Colonic mucosa (tissue), 4 donors: ENCODE measurements at regions not wholly inside any gene's neighbourhood (a gene's known extent, or its start where the extent isn't known, plus 50 kb on each side); places are given as distances from the start of the nearest gene placed in this dataset.

Source experiments
- DNase-seq: peaks from one replicate; pipeline ENCODE4 v3.0.0-alpha.2; 2020
- H3K27ac ChIP-seq: fragments of 200-600 bp; one replicate; pipeline ENCODE4 v1.8.0; 2021
- H3K27me3 ChIP-seq: fragments of 200-600 bp; one replicate; pipeline ENCODE4 v1.8.0; 2021
- H3K36me3 ChIP-seq: fragments of 200-600 bp; one replicate; pipeline ENCODE4 v1.8.0; 2021
- H3K4me1 ChIP-seq: fragments of 200-600 bp; one replicate; pipeline ENCODE4 v1.8.0; 2021; ENCODE audit warnings: mild to moderate bottlenecking
- H3K4me3 ChIP-seq: fragments of 200-600 bp; one replicate; pipeline ENCODE4 v1.8.0; 2021
- H3K9ac ChIP-seq, 2 donors: one replicate each; pipeline ENCODE4 v1.7.0; 2013; ENCODE audit warnings: control low read depth in 2 of 2, low read depth in 2 of 2, low read length in 2 of 2
- H3K9me3 ChIP-seq: fragments of 200-600 bp; one replicate; pipeline ENCODE4 v1.8.0; 2021
- CTCF ChIP-seq: fragments of 200-600 bp; IDR thresholded peaks from one replicate; pipeline ENCODE4 v1.8.0; 2022; ENCODE audit warnings: antibody characterized with exemption, mild to moderate bottlenecking
- intact Hi-C: fragments of 100-400 bp; cut with DNase I; formaldehyde crosslinking; loops from one replicate; pipeline ENCODE4 v1.14.1; 2022
- donor health status: healthy.
- donor health status: DM: no; HTN: no; CAD: no.
- donor health status: DM: no; HTN: no; CAD: no.

DNA sequence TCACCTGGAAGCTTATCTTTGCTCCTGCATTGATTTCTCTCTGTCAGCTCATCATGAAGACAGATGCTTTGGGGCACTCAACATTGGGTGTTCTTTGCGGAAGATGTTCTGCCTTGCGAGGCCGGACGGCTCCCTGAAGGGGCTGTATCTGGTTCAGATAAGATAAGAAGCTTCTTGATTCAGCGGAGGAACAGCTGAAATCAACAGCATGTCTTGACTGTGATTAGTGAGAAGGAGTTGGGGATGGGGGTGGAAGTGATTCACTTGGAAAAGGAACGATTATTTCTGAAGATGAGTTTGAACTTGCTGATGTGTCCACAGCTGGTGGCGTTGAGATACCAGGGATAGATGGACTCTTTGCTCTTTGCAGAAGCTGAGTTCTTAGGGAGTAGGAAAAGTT, 126.9 kb upstream of the WSCD1 start:
- H3K9ac ChIP-seq = no peak overlapping the region
- intact Hi-C loops = no loop called here

DNA sequence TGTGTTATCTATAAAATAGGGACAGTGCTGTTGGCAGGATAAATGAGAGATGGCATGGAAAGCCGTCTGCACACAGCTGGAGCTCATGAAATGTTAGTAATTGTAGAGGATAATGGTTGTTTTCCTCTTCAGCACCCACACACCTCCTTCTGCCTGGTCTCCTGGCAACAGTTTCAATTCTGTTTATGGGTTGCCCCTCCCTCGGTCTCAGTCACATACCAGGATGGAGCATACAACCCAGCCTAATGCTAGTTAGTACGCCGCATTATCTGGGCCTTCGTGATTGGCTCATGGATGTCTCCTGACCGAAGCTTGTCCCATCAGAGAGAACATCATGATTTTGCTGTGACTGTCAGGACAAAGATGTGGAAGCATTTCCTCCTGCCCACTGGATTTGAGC, 126.2 kb upstream of the WSCD1 start:
- H3K9me3 ChIP-seq = no peaks in the 10 kb centered on the region
- no peak for TF ChIP-seq CTCF
- H3K36me3 ChIP-seq = no peaks in the 10 kb centered on the region
- H3K9ac ChIP-seq = no peak overlapping the region
- intact Hi-C loops = no loop called here
- no peak for DNase-seq
- H3K4me3 ChIP-seq = no peak overlapping the region
- H3K27me3 ChIP-seq = no peaks in the 10 kb centered on the region
- H3K4me1 ChIP-seq = no peaks in the 10 kb centered on the region
- no peak overlapping the region for H3K27ac ChIP-seq

More for the DNA sequence above, 126.9 kb upstream of the WSCD1 start:
- Histone ChIP-seq H3K36me3 (no peaks in the 10 kb centered on the region), H3K27ac (no peak overlapping the region), H3K27me3 (no peaks in the 10 kb centered on the region), H3K4me1 (no peaks in the 10 kb centered on the region), H3K4me3 (no peak overlapping the region), H3K9me3 (no peaks in the 10 kb centered on the region)
- TF ChIP-seq CTCF = no peak
- DNase-seq = no peak

- Histone ChIP-seq H3K36me3 (no peaks in the 10 kb centered on the region), H3K4me3 (no peak overlapping the region), H3K27ac (no peak overlapping the region), H3K4me1 (no peaks in the 10 kb centered on the region), H3K27me3 (no peaks in the 10 kb centered on the region), H3K9ac (no peak overlapping the region), H3K9me3 (no peaks in the 10 kb centered on the region)
- no peak for TF ChIP-seq CTCF
- intact Hi-C loops = no loop called here
- DNase-seq = no peak
These were observed 122.4 kb upstream of the WSCD1 start for GRCh38 chr17:5947701-5948180.

GRCh38 chr17:5948811-5949210, 121.4 kb upstream of the WSCD1 start:
- Histone ChIP-seq H3K27me3 (no peaks in the 10 kb centered on the region), H3K9ac (no peak overlapping the region), H3K4me3 (no peak overlapping the region), H3K4me1 (no peaks in the 10 kb centered on the region), H3K27ac (no peak overlapping the region), H3K36me3 (no peaks in the 10 kb centered on the region), H3K9me3 (no peaks in the 10 kb centered on the region)
- TF ChIP-seq CTCF = no peak
- intact Hi-C loops = no loop called here
- DNase-seq = no peak

GRCh38 chr17:5950878-5951277, 119.3 kb upstream of the WSCD1 start:
- no peak for TF ChIP-seq CTCF
- Histone ChIP-seq H3K27me3 (no peaks in the 10 kb centered on the region), H3K9ac (no peak overlapping the region), H3K9me3 (no peaks in the 10 kb centered on the region), H3K4me1 (no peaks in the 10 kb centered on the region), H3K27ac (no peak overlapping the region), H3K36me3 (no peaks in the 10 kb centered on the region), H3K4me3 (no peak overlapping the region)
- intact Hi-C loops = no loop called here
- no peak for DNase-seq

GRCh38 chr17:5951912-5952311, 118.3 kb upstream of the WSCD1 start:
- intact Hi-C loops = no loop called here
- DNase-seq = no peak
- Histone ChIP-seq H3K4me1 (no peaks in the 10 kb centered on the region), H3K9ac (no peak overlapping the region), H3K9me3 (no peaks in the 10 kb centered on the region), H3K27me3 (no peaks in the 10 kb centered on the region), H3K36me3 (no peaks in the 10 kb centered on the region), H3K27ac (no peak overlapping the region), H3K4me3 (no peak overlapping the region)
- no peak for TF ChIP-seq CTCF
